Endothelial cell of umbilical vein (primary cell): ENCODE measurements at regions not wholly inside any gene's neighbourhood (a gene's known extent, or its start where the extent isn't known, plus 50 kb on each side); places are given as distances from the start of the nearest gene placed in this dataset.

ENCODE experiments used
- BruUV-seq: library from RNA; stranded (reverse); fragments of 400-500 nt; replicated peaks from 2 replicates; lab custom pipeline; 2021; lab: Mats Ljungman, UMichigan
- CTCF ChIA-PET: fragments of 300-600, 350-600 bp; sonication (Branson Sonifier 250); formaldehyde crosslinking; loops from one replicate; lab custom pipeline; 2021; ENCODE audit warnings: antibody characterized with exemption, inconsistent platforms; lab: Charles Lee
- POLR2A ChIA-PET: fragments of 300-600, 350-600 bp; sonication (Branson Sonifier 250); formaldehyde crosslinking; loops from one replicate; lab custom pipeline; 2021; ENCODE audit warnings: antibody characterized with exemption, inconsistent platforms; lab: Charles Lee
- DNase-seq: peaks from one replicate; pipeline ENCODE4 v3.0.0-alpha.2; 2011; ENCODE audit warnings: low read depth, low spot score
- FAIRE-seq: peaks from 2 replicates; lab custom pipeline; 2011; peaks lifted over from hg19 to GRCh38; lab: Jason Lieb, UNC
- H2AFZ ChIP-seq: 2 replicates; pipeline ENCODE4 v1.6.0; 2012; ENCODE audit warnings: low read depth, low read length, control low read depth, inconsistent platforms
- H3K27ac ChIP-seq: 2 replicates; pipeline ENCODE4 v1.5.1; 2011; ENCODE audit warnings: low read depth, mild to moderate bottlenecking, control low read depth, low read length, moderate library complexity; ENCODE audit not compliant: insufficient read depth
- H3K27me3 ChIP-seq, 2 experiments: 2 replicates each; pipeline versions ENCODE4 v1.6.0 to v1.6.1; 2011; ENCODE audit warnings: low read length in 2 of 2, mixed read lengths in 1 of 2; ENCODE audit not compliant: control insufficient read depth in 2 of 2, insufficient read depth in 2 of 2
- H3K36me3 ChIP-seq, 2 experiments: 2 replicates in 1 of 2; 3 replicates in 1 of 2; pipeline ENCODE4 v1.5.1; 2011; ENCODE audit warnings: low read length in 2 of 2, mild to moderate bottlenecking in 1 of 2, moderate library complexity in 1 of 2; ENCODE audit not compliant: control insufficient read depth in 2 of 2, insufficient read depth in 2 of 2; ENCODE audit errors: extremely low read depth in 1 of 2
- H3K4me1 ChIP-seq: 3 replicates; pipeline ENCODE4 v1.5.1; 2011; ENCODE audit warnings: mild to moderate bottlenecking, low read length; ENCODE audit not compliant: control insufficient read depth, insufficient read depth; ENCODE audit errors: extremely low read depth
- H3K4me2 ChIP-seq: 2 replicates; pipeline ENCODE4 v1.6.1; 2011; ENCODE audit warnings: low read length, control low read depth, mixed read lengths; ENCODE audit not compliant: insufficient read depth
- H3K4me3 ChIP-seq, 3 experiments: fragments of 200-600 bp in 1 of 3; sonication (generic), shearing (Covaris generic) in 1 of 3; replicated peaks in 1 of 3; 2 replicates each; pipeline ENCODE4 v1.5.1; 2011 to 2016; ENCODE audit warnings: control low read depth in 3 of 3, low read length in 3 of 3, mild to moderate bottlenecking in 2 of 3, inconsistent platforms in 1 of 3, low read depth in 1 of 3, moderate library complexity in 1 of 3; ENCODE audit not compliant: insufficient read depth in 1 of 3
- H3K79me2 ChIP-seq: 2 replicates; pipeline ENCODE4 v1.6.0; 2012; ENCODE audit warnings: low read length, inconsistent platforms; ENCODE audit not compliant: control insufficient read depth, insufficient read depth
- H3K9ac ChIP-seq: replicated peaks from 2 replicates; pipeline ENCODE3; 2011; ENCODE audit warnings: low read length, control low read depth; ENCODE audit not compliant: insufficient read depth; ENCODE audit errors: extremely low read depth
- H3K9me1 ChIP-seq: replicated peaks from 3 replicates; pipeline ENCODE4 v1.6.0; 2011; ENCODE audit warnings: mild to moderate bottlenecking, low read length; ENCODE audit not compliant: control insufficient read depth, insufficient read depth; ENCODE audit errors: extremely low read depth
- H3K9me3 ChIP-seq: replicated peaks from 2 replicates; pipeline ENCODE4 v1.5.1; 2012; ENCODE audit warnings: low read length, inconsistent platforms; ENCODE audit not compliant: control insufficient read depth, insufficient read depth
- H4K20me1 ChIP-seq: replicated peaks from 2 replicates; pipeline ENCODE3; 2011; ENCODE audit warnings: mild to moderate bottlenecking, low read length; ENCODE audit not compliant: control insufficient read depth, insufficient read depth; ENCODE audit errors: extremely low read depth
- CTCF ChIP-seq, 2 donors: IDR thresholded peaks; 1 replicate in 1 of 2; 2 replicates in 1 of 2; pipeline ENCODE4 v1.5.1; 2011; ENCODE audit warnings: low read length in 2 of 2, mild to moderate bottlenecking in 2 of 2, moderate library complexity in 2 of 2, control low read depth in 1 of 2, inconsistent platforms in 1 of 2, low read depth in 1 of 2; ENCODE audit not compliant: insufficient read depth in 1 of 2; ENCODE audit errors: extremely low read depth in 1 of 2
- EZH2 ChIP-seq: IDR thresholded peaks from 2 replicates; pipeline ENCODE4 v1.6.1; 2012; ENCODE audit warnings: borderline replicate concordance, low read depth, mild to moderate bottlenecking, moderate library complexity, low read length, inconsistent platforms; ENCODE audit not compliant: severe bottlenecking
- FOS ChIP-seq: IDR thresholded peaks from 2 replicates; pipeline ENCODE4 v1.6.1; 2011; ENCODE audit warnings: mild to moderate bottlenecking, low read length, moderate library complexity, borderline replicate concordance; ENCODE audit not compliant: insufficient read depth
- GATA2 ChIP-seq: IDR thresholded peaks from 2 replicates; pipeline ENCODE4 v1.7.0; 2011; ENCODE audit warnings: low read depth, mild to moderate bottlenecking, moderate library complexity, mixed read lengths, low read length; ENCODE audit not compliant: insufficient read length, insufficient read depth
- JUN ChIP-seq: IDR thresholded peaks from 2 replicates; pipeline ENCODE4 v1.6.1; 2011; ENCODE audit warnings: borderline replicate concordance, low read depth; ENCODE audit not compliant: insufficient read length, insufficient read depth
- MAX ChIP-seq: IDR thresholded peaks from 2 replicates; pipeline ENCODE4 v1.6.1; 2011; ENCODE audit not compliant: insufficient read depth, insufficient read length
- MYC ChIP-seq: IDR thresholded peaks from one replicate; pipeline ENCODE4 v1.6.1; 2011; ENCODE audit warnings: mild to moderate bottlenecking, low read depth, low read length
- POLR2A ChIP-seq: IDR thresholded peaks from 2 replicates; pipeline ENCODE4 v1.6.1; 2012; ENCODE audit warnings: low read depth, mild to moderate bottlenecking, control low read depth, low read length
- POLR2AphosphoS5 ChIP-seq: IDR thresholded peaks from 2 replicates; pipeline ENCODE4 v1.6.1; 2012; ENCODE audit warnings: low read depth, mild to moderate bottlenecking, control low read depth, low read length, moderate library complexity; ENCODE audit not compliant: insufficient read depth
- dilution Hi-C: fragments of 300-500 bp; cut with MboI; formaldehyde crosslinking; loops from one replicate; pipeline ENCODE4 v1.15.0; 2019; ENCODE audit warnings: low sequenced_read_pairs; ENCODE audit not compliant: extremely low pct_ligation_motif_present
- intact Hi-C: fragments of 100-400 bp; cut with micrococcal nuclease; formaldehyde crosslinking; loops from one replicate; pipeline ENCODE4 v1.10.0; 2022

GRCh38 chr3:13266005-13266404 is 154.1 kb downstream of the NUP210 start:
- no peak overlapping the region for H2AFZ ChIP-seq
- no peaks in the 10 kb centered on the region for H3K79me2 ChIP-seq
- H3K9ac ChIP-seq, result no peak overlapping the region
- H3K27ac ChIP-seq, result no peak overlapping the region
- ChIA-PET CTCF (no interaction called here), POLR2A (interaction anchor here (0.5 kb wide), 1 partner anchor 41 kb away, joined by 3 read pairs; no protein-coding TSS in a partner anchor)
- H3K9me3 ChIP-seq, result no peaks in the 10 kb centered on the region
- no peaks in the 10 kb centered on the region for H3K27me3 ChIP-seq
- intact Hi-C loops, result no loop called here
- dilution Hi-C loops, result no loop called here
- H3K4me1 ChIP-seq, result no peaks in the 10 kb centered on the region
- TF ChIP-seq EZH2 (no peak), MAX (no peak), POLR2A (no peak), FOS (no peak), GATA2 (no peak), CTCF (IDR thresholded peaks at IDR 0.05; ENCODE audit: extremely low read depth in 1 of 2, insufficient read depth in 1 of 2, low read depth in 1 of 2, low read length in 2 of 2) (no peak), JUN (no peak), POLR2AphosphoS5 (no peak), MYC (no peak)
- BruUV-seq, result no TSS peak
- H3K36me3 ChIP-seq, result no peaks in the 10 kb centered on the region
- FAIRE-seq, result no peak
- no peaks in the 10 kb centered on the region for H3K9me1 ChIP-seq
- H3K4me3 ChIP-seq, result no peak overlapping the region
- no peak overlapping the region for H3K4me2 ChIP-seq
- no peaks in the 10 kb centered on the region for H4K20me1 ChIP-seq
- DNase-seq, result no peak
